CD4-positive, alpha-beta memory T cell (primary cell): ENCODE measurements at regions not wholly inside any gene's neighbourhood (a gene's known extent, or its start where the extent isn't known, plus 50 kb on each side); places are given as distances from the start of the nearest gene placed in this dataset.

Experiments used
- CTCF ChIA-PET: fragments of 350-600 bp; sonication (Branson Sonifier 250); formaldehyde crosslinking; loops from one replicate; lab custom pipeline; 2021; ENCODE audit warnings: inconsistent platforms; ENCODE audit not compliant: partially characterized antibody; lab: Charles Lee
- POLR2A ChIA-PET: fragments of 350-600 bp; sonication (Branson Sonifier 250); formaldehyde crosslinking; loops from one replicate; lab custom pipeline; 2021; ENCODE audit not compliant: partially characterized antibody; lab: Charles Lee
- DNase-seq, 5 donors: peaks; one replicate each; pipeline versions ENCODE4 v3.0.0 to v3.0.0-alpha.2; 2020 to 2022; ENCODE audit warnings: mixed read lengths in 1 of 5
- H3K27ac ChIP-seq: one replicate; pipeline ENCODE4 v1.7.0; 2013; ENCODE audit warnings: low read depth, low read length
- H3K27me3 ChIP-seq: 2 replicates; pipeline ENCODE4 v1.7.0; 2013; ENCODE audit warnings: mild to moderate bottlenecking, low read length, moderate library complexity; ENCODE audit not compliant: insufficient read depth
- H3K36me3 ChIP-seq: 2 replicates; pipeline ENCODE4 v1.7.0; 2013; ENCODE audit warnings: mild to moderate bottlenecking, low read length, moderate library complexity; ENCODE audit not compliant: insufficient read depth
- H3K4me1 ChIP-seq: 2 replicates; pipeline ENCODE4 v1.7.0; 2013; ENCODE audit warnings: mild to moderate bottlenecking, low read length, moderate library complexity; ENCODE audit not compliant: insufficient read depth
- H3K4me3 ChIP-seq, 2 donors: one replicate each; pipeline ENCODE4 v1.7.0; 2013; ENCODE audit warnings: low read length in 2 of 2, mild to moderate bottlenecking in 1 of 2
- H3K9me3 ChIP-seq, 2 donors: one replicate each; pipeline ENCODE4 v1.7.0; 2013; ENCODE audit warnings: low read length in 2 of 2, control low read depth in 1 of 2; ENCODE audit not compliant: control insufficient read depth in 1 of 2
- H3K27ac Mint-ChIP-seq, 7 donors: one replicate each; pipeline ENCODE4 v1.8.0; 2020 to 2021; ENCODE audit warnings: mixed read lengths in 7 of 7, mild to moderate bottlenecking in 6 of 7, inconsistent platforms in 3 of 7, moderate library complexity in 3 of 7
- H3K27me3 Mint-ChIP-seq, 2 donors: one replicate each; pipeline ENCODE4 v1.8.0; 2020 to 2021; ENCODE audit warnings: mixed read lengths in 2 of 2
- H3K36me3 Mint-ChIP-seq, 2 donors: one replicate each; pipeline ENCODE4 v1.8.0; 2020 to 2021; ENCODE audit warnings: mixed read lengths in 2 of 2, inconsistent platforms in 1 of 2, mild to moderate bottlenecking in 1 of 2
- H3K4me1 Mint-ChIP-seq, 4 donors: one replicate each; pipeline ENCODE4 v1.8.0; 2020 to 2021; ENCODE audit warnings: mixed read lengths in 4 of 4, mild to moderate bottlenecking in 1 of 4
- H3K4me3 Mint-ChIP-seq, 8 donors: one replicate each; pipeline ENCODE4 v1.8.0; 2020 to 2021; ENCODE audit warnings: mixed read lengths in 8 of 8, mild to moderate bottlenecking in 7 of 8, moderate library complexity in 6 of 8, inconsistent platforms in 3 of 8
- H3K9me3 Mint-ChIP-seq, 8 donors: one replicate each; pipeline ENCODE4 v1.8.0; 2020 to 2021; ENCODE audit warnings: mixed read lengths in 8 of 8, mild to moderate bottlenecking in 5 of 8, inconsistent platforms in 3 of 8, moderate library complexity in 1 of 8
- intact Hi-C: fragments of 100-400 bp; cut with micrococcal nuclease; formaldehyde crosslinking; loops from one replicate; pipeline ENCODE4 v1.15.1; 2023

- POLR2A ChIA-PET = no interaction called here
Observed at GRCh38 chr16:86430814-86431213, 79.5 kb upstream of the FOXF1 start.

GRCh38 chr16:86431540-86431939 is 78.8 kb upstream of the FOXF1 start:
- Histone ChIP-seq H3K27ac (no peak overlapping the region), H3K36me3 (no peaks in the 10 kb centered on the region), H3K27me3 (no peaks in the 10 kb centered on the region), H3K9me3 (no peaks in the 10 kb centered on the region), H3K4me3 (no peak overlapping the region), H3K4me1 (no peaks in the 10 kb centered on the region)
- CTCF ChIA-PET = no interaction called here
- intact Hi-C loops = no loop called here
- DNase-seq = no peak
- Mint-ChIP-seq H3K4me3 (no peak overlapping the region), H3K27ac (no peak overlapping the region), H3K4me1 (no peaks in the 10 kb centered on the region), H3K27me3 (peaks cover 0 to 7% of the 10 kb centered on the region in 2 donors), H3K36me3 (no peaks in the 10 kb centered on the region), H3K9me3 (peaks cover 0 to 2% (median 0%) of the 10 kb centered on the region in 8 donors)
- POLR2A ChIA-PET = no interaction called here

More at GRCh38 chr16:86430814-86431213, 79.5 kb upstream of the FOXF1 start:
- no peak for DNase-seq
- Histone ChIP-seq H3K36me3 (no peaks in the 10 kb centered on the region), H3K27me3 (no peaks in the 10 kb centered on the region), H3K9me3 (no peaks in the 10 kb centered on the region), H3K4me3 (no peak overlapping the region), H3K4me1 (no peaks in the 10 kb centered on the region), H3K27ac (no peak overlapping the region)
- intact Hi-C loops = no loop called here
- Mint-ChIP-seq H3K36me3 (no peaks in the 10 kb centered on the region), H3K27me3 (peaks cover 0 to 7% of the 10 kb centered on the region in 2 donors), H3K9me3 (peaks cover 0 to 2% (median 0%) of the 10 kb centered on the region in 8 donors), H3K4me3 (no peak overlapping the region), H3K27ac (no peak overlapping the region), H3K4me1 (no peaks in the 10 kb centered on the region)
- CTCF ChIA-PET = no interaction called here

- Mint-ChIP-seq H3K9me3 (peaks cover 0 to 2% (median 0%) of the 10 kb centered on the region in 8 donors), H3K4me3 (no peak overlapping the region), H3K4me1 (no peaks in the 10 kb centered on the region), H3K36me3 (no peaks in the 10 kb centered on the region), H3K27me3 (peaks cover 0 to 7% of the 10 kb centered on the region in 2 donors), H3K27ac (no peak overlapping the region)
- Histone ChIP-seq H3K27me3 (no peaks in the 10 kb centered on the region), H3K4me1 (no peaks in the 10 kb centered on the region), H3K4me3 (no peak overlapping the region), H3K27ac (no peak overlapping the region), H3K36me3 (no peaks in the 10 kb centered on the region), H3K9me3 (no peaks in the 10 kb centered on the region)
- DNase-seq = no peak
- CTCF ChIA-PET = interaction anchor here (0.7 kb wide), 1 partner anchor 9 kb away, joined by 3 read pairs; no protein-coding TSS in a partner anchor
- POLR2A ChIA-PET = no interaction called here
- intact Hi-C loops = no loop called here
Observed at GRCh38 chr16:86432048-86432447, 78.3 kb upstream of the FOXF1 start.

DNA sequence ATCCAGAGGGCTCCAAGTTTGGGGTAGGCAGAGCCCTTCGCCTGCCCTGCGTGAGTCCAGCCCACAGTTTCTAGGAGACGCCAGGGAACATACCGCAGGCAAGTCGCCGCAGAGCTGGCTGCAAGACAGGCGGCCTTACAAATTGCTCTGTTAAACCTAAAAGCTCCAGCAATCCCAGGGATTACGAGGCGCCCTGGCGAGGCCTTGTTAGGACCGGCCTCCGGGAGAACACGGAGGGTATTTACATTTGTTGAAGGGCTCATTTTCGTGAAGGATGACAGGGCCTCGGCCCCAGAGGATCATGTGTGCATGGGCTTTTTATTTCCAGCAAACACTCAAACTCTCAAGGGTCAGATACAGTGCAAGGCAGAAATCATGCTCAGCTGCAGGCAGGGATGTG is 77.6 kb upstream of the FOXF1 start:
- no peaks in the 10 kb centered on the region for H3K4me1 Mint-ChIP-seq
- no peaks in the 10 kb centered on the region for H3K9me3 ChIP-seq
- no peak overlapping the region for H3K27ac Mint-ChIP-seq
- ChIA-PET CTCF (interaction anchor here (0.7 kb wide), 1 partner anchor 9 kb away, joined by 3 read pairs; no protein-coding TSS in a partner anchor), POLR2A (no interaction called here)
- no peaks in the 10 kb centered on the region for H3K4me1 ChIP-seq
- H3K27me3 Mint-ChIP-seq = peaks cover 4 to 10% of the 10 kb centered on the region in 2 donors
- no peaks in the 10 kb centered on the region for H3K27me3 ChIP-seq
- no peak for DNase-seq
- H3K4me3 Mint-ChIP-seq = no peak overlapping the region
- H3K4me3 ChIP-seq = no peak overlapping the region
- peaks cover 0 to 4% (median 0%) of the 10 kb centered on the region in 8 donors for H3K9me3 Mint-ChIP-seq
- H3K36me3 Mint-ChIP-seq = no peaks in the 10 kb centered on the region
- H3K36me3 ChIP-seq = no peaks in the 10 kb centered on the region
- intact Hi-C loops = no loop called here
- no peak overlapping the region for H3K27ac ChIP-seq

DNA sequence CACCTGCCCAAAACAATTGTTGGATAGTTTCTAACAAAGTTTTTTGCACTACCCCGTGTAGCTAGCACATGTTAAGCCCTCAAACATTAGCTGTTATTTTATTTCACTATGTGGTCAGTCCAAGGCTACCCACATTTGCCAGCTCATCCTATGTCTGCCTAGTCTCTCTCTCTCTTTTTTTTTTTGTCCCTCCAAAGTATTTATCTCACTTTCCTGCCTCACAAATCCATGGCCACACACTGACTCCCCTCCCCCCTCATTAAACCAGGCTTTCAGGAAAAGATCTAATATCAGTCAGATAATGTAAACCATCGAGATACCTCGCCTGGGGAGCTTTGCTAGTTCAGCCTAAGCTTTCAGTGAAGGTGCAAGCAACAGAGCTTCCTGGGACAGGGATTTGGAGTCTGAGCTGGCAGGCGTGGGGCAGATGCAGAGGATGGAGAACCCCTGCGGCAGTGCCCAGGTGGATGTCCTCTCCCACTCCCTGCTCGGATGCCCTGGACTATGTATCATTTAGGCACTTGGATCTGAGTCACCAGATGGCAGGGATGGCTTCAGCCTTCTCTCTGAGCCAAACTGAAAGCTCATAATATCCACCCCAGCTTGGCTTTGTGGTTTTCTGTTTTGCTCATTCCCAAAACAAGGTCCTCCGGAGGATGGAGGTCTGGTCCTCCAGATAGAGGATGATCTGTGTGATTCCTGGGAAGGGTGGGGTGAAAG is 73.7 kb upstream of the FOXF1 start:
- ChIA-PET POLR2A (no interaction called here), CTCF (no interaction called here)
- Histone ChIP-seq H3K4me1 (no peaks in the 10 kb centered on the region), H3K4me3 (no peak overlapping the region), H3K36me3 (no peaks in the 10 kb centered on the region), H3K27me3 (no peaks in the 10 kb centered on the region), H3K9me3 (no peaks in the 10 kb centered on the region), H3K27ac (no peak overlapping the region)
- H3K4me3 Mint-ChIP-seq = no peak overlapping the region
- no peak overlapping the region for H3K27ac Mint-ChIP-seq
- intact Hi-C loops = no loop called here
- H3K9me3 Mint-ChIP-seq = peaks cover 0 to 4% (median 0%) of the 10 kb centered on the region in 8 donors
- no peak for DNase-seq
- H3K27me3 Mint-ChIP-seq = peaks cover 7 to 12% of the 10 kb centered on the region in 2 donors
- no peaks in the 10 kb centered on the region for H3K36me3 Mint-ChIP-seq
- no peaks in the 10 kb centered on the region for H3K4me1 Mint-ChIP-seq

DNA sequence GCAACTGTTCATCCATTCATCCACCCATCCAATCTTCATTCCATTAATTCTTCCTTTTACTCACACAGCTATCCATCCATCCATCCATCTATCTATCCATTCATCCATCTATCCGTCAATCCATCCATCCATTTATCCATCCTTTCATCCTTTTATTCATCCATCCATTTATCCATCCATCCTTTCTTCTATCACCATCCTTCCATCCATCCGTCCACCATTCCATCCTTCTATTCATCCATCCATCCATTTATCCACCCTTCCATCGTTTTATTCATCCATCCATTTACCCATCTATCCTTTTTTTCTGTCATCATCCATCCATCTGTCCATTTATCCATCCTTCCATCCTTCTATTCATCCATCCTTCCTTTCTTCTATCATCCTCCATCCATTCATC is 73.0 kb upstream of the FOXF1 start:
- H3K9me3 Mint-ChIP-seq = peaks cover 0 to 4% (median 0%) of the 10 kb centered on the region in 8 donors

DNA sequence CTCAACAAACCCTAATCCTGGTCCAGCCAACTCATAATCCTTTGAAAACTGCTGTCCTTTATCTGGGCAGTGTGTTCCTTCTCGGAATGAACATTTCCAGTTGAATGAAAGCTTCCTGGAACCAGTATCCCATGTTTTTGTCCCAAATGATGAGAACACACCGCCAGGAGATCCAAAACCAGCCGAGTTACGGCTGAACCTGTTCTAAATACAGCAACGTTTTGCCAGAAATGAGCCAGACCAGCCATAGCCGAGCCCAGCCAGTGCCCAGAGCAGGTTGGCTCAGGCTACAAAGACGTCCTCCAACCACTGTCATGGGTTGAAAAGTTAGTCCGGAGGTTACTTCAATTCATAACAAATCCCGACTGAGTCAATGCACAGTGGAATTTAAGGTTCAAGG is 67.6 kb upstream of the FOXF1 start:
- Histone ChIP-seq H3K27me3 (no peaks in the 10 kb centered on the region), H3K36me3 (no peaks in the 10 kb centered on the region), H3K4me1 (no peaks in the 10 kb centered on the region), H3K27ac (no peak overlapping the region), H3K4me3 (no peak overlapping the region), H3K9me3 (no peaks in the 10 kb centered on the region)
- peaks cover 0 to 2% (median 0%) of the 10 kb centered on the region in 8 donors for H3K9me3 Mint-ChIP-seq
- H3K4me1 Mint-ChIP-seq = peaks cover 0 to 4% (median 2%) of the 10 kb centered on the region in 4 donors
- intact Hi-C loops = no loop called here
- CTCF ChIA-PET = no interaction called here
- POLR2A ChIA-PET = no interaction called here
- no peaks in the 10 kb centered on the region for H3K36me3 Mint-ChIP-seq
- no peak for DNase-seq
- H3K4me3 Mint-ChIP-seq = no peak overlapping the region
- peaks cover 13 to 15% of the 10 kb centered on the region in 2 donors for H3K27me3 Mint-ChIP-seq
- no peak overlapping the region for H3K27ac Mint-ChIP-seq

More for the DNA sequence above, 73.0 kb upstream of the FOXF1 start:
- no peaks in the 10 kb centered on the region for H3K36me3 Mint-ChIP-seq
- Histone ChIP-seq H3K4me3 (no peak overlapping the region), H3K36me3 (no peaks in the 10 kb centered on the region), H3K27me3 (no peaks in the 10 kb centered on the region), H3K4me1 (no peaks in the 10 kb centered on the region), H3K9me3 (no peaks in the 10 kb centered on the region), H3K27ac (no peak overlapping the region)
- DNase-seq = no peak
- intact Hi-C loops = no loop called here
- CTCF ChIA-PET = no interaction called here
- no peaks in the 10 kb centered on the region for H3K4me1 Mint-ChIP-seq
- H3K27ac Mint-ChIP-seq = no peak overlapping the region
- POLR2A ChIA-PET = no interaction called here
- peak overlapping the region in 1 of 8 donors; percentile 19 for H3K4me3 Mint-ChIP-seq
- H3K27me3 Mint-ChIP-seq = peaks cover 7 to 12% of the 10 kb centered on the region in 2 donors
